Kidney (tissue), 13 donors: ENCODE measurements at regions not wholly inside any gene's neighbourhood (a gene's known extent, or its start where the extent isn't known, plus 50 kb on each side); places are given as distances from the start of the nearest gene placed in this dataset.

Experiments
- DNase-seq, 5 donors: peaks; one replicate each; pipeline ENCODE4 v3.0.0-alpha.2; 2013 to 2020
- FAIRE-seq: peaks from 2 replicates; lab custom pipeline; 2012; peaks lifted over from hg19 to GRCh38; lab: Jason Lieb, UNC
- H3K27ac ChIP-seq, 2 donors: one replicate each; pipeline ENCODE4 v1.7.0; 2013; ENCODE audit warnings: low read depth in 2 of 2, low read length in 2 of 2, inconsistent platforms in 1 of 2
- H3K27me3 ChIP-seq: one replicate; pipeline ENCODE4 v1.7.1; 2013; ENCODE audit warnings: low read length, inconsistent platforms; ENCODE audit not compliant: control insufficient read depth, insufficient read depth
- H3K36me3 ChIP-seq, 3 donors: one replicate each; pipeline versions ENCODE4 v1.7.0 to v1.7.1; 2013; ENCODE audit warnings: low read length in 3 of 3, control low read depth in 1 of 3, inconsistent platforms in 1 of 3; ENCODE audit not compliant: insufficient read depth in 3 of 3, control insufficient read depth in 2 of 3
- H3K4me1 ChIP-seq, 3 donors: one replicate each; pipeline versions ENCODE4 v1.7.0 to v1.7.1; 2013; ENCODE audit warnings: low read length in 3 of 3, inconsistent platforms in 1 of 3, low read depth in 1 of 3; ENCODE audit not compliant: control insufficient read depth in 2 of 3, insufficient read depth in 2 of 3
- H3K4me3 ChIP-seq, 3 donors: one replicate each; pipeline versions ENCODE4 v1.7.0 to v1.8.1; 2013; ENCODE audit warnings: low read length in 3 of 3, control low read depth in 1 of 3, inconsistent platforms in 1 of 3
- H3K9ac ChIP-seq, 3 donors: one replicate each; pipeline versions ENCODE4 v1.7.0 to v1.7.1; 2013; ENCODE audit warnings: low read length in 3 of 3, control low read depth in 1 of 3, inconsistent platforms in 1 of 3
- H3K9me3 ChIP-seq, 3 donors: one replicate each; pipeline versions ENCODE4 v1.7.0 to v1.7.1; 2013; ENCODE audit warnings: low read length in 3 of 3, control low read depth in 1 of 3, inconsistent platforms in 1 of 3; ENCODE audit not compliant: control insufficient read depth in 2 of 3, insufficient read depth in 1 of 3
- CTCF ChIP-seq: IDR thresholded peaks from 3 replicates; pipeline ENCODE4 v1.5.1; 2012; ENCODE audit warnings: mild to moderate bottlenecking, moderate library complexity, borderline replicate concordance; ENCODE audit not compliant: insufficient read depth; ENCODE audit errors: extremely low read depth
- intact Hi-C: fragments of 100-400 bp; cut with DNase I; formaldehyde crosslinking; loops from one replicate; pipeline ENCODE4 v1.11.1; 2022
- donor health status: control.
- donor health status: control.
- donor health status: control.
- donor health status: control.
- donor health status: control.
- donor health status: DM: yes; HTN: yes; CAD: no.
- donor health status: Normal renal cell carcinoma (clear cell type).

- Histone ChIP-seq H3K4me3 (no peak overlapping the region), H3K27ac (no peak overlapping the region), H3K4me1 (no peaks in the 10 kb centered on the region), H3K9me3 (no peaks in the 10 kb centered on the region), H3K9ac (no peak overlapping the region), H3K27me3 (no peaks in the 10 kb centered on the region), H3K36me3 (no peaks in the 10 kb centered on the region)
- TF ChIP-seq CTCF: no peak
- intact Hi-C loops: no loop called here
- DNase-seq (no peak), FAIRE-seq (no peak)
These were observed 460.1 kb upstream of the MANEA start for GRCh38 chr6:95117236-95117635.

GRCh38 chr6:95119927-95120326, 457.4 kb upstream of the MANEA start:
- Histone ChIP-seq H3K4me3 (no peak overlapping the region), H3K4me1 (no peaks in the 10 kb centered on the region), H3K36me3 (no peaks in the 10 kb centered on the region), H3K9ac (no peak overlapping the region), H3K9me3 (no peaks in the 10 kb centered on the region), H3K27ac (no peak overlapping the region), H3K27me3 (no peaks in the 10 kb centered on the region)
- intact Hi-C loops: no loop called here
- no peak for FAIRE-seq
- no peak for DNase-seq
- TF ChIP-seq CTCF: no peak

GRCh38 chr6:95120984-95121383, 456.4 kb upstream of the MANEA start:
- TF ChIP-seq CTCF: no peak
- no peaks in the 10 kb centered on the region for H3K27me3 ChIP-seq
- intact Hi-C loops: no loop called here
- no peak overlapping the region for H3K9ac ChIP-seq
- no peaks in the 10 kb centered on the region for H3K4me1 ChIP-seq
- FAIRE-seq: no peak
- no peaks in the 10 kb centered on the region for H3K9me3 ChIP-seq
- no peak overlapping the region for H3K27ac ChIP-seq
- DNase-seq: no peak
- no peak overlapping the region for H3K4me3 ChIP-seq
- H3K36me3 ChIP-seq: no peaks in the 10 kb centered on the region

GRCh38 chr6:95127261-95127660, 450.1 kb upstream of the MANEA start:
- no peaks in the 10 kb centered on the region for H3K36me3 ChIP-seq
- DNase-seq (no peak), FAIRE-seq (no peak)
- no peaks in the 10 kb centered on the region for H3K4me1 ChIP-seq
- H3K4me3 ChIP-seq: no peak overlapping the region
- intact Hi-C loops: no loop called here
- no peaks in the 10 kb centered on the region for H3K9me3 ChIP-seq
- no peak for TF ChIP-seq CTCF
- no peaks in the 10 kb centered on the region for H3K27me3 ChIP-seq
- H3K27ac ChIP-seq: no peak overlapping the region
- no peak overlapping the region for H3K9ac ChIP-seq
